CD14-positive monocyte (primary cell): ENCODE measurements at regions not wholly inside any gene's neighbourhood (a gene's known extent, or its start where the extent isn't known, plus 50 kb on each side); places are given as distances from the start of the nearest gene placed in this dataset.

Experiments
- DNase-seq, 3 donors: peaks; one replicate each; pipeline ENCODE4 v3.0.0-alpha.2; 2011 to 2022
- H2AFZ ChIP-seq: 2 replicates; pipeline ENCODE4 v1.6.0; 2012; ENCODE audit warnings: mild to moderate bottlenecking, low read depth, low read length, inconsistent platforms; ENCODE audit not compliant: insufficient read depth, poor library complexity, severe bottlenecking
- H3K27ac ChIP-seq, 2 donors: 1 replicate in 1 of 2; 2 replicates in 1 of 2; pipeline ENCODE4 v1.5.1; 2012 to 2013; ENCODE audit warnings: low read length in 2 of 2, control low read depth in 1 of 2, inconsistent platforms in 1 of 2, low read depth in 1 of 2, mild to moderate bottlenecking in 1 of 2
- H3K27me3 ChIP-seq, 2 donors: one replicate each; pipeline versions ENCODE4 v1.6.0 to v1.6.1; 2011 to 2013; ENCODE audit warnings: low read length in 2 of 2; ENCODE audit not compliant: control insufficient read depth in 2 of 2, insufficient read depth in 2 of 2
- H3K36me3 ChIP-seq, 2 donors: replicated peaks in 1 of 2; 1 replicate in 1 of 2; 2 replicates in 1 of 2; pipeline versions ENCODE4 v1.5.1 to v1.6.1; 2012 to 2013; ENCODE audit warnings: low read length in 2 of 2, control low read depth in 1 of 2, inconsistent platforms in 1 of 2, mild to moderate bottlenecking in 1 of 2; ENCODE audit not compliant: insufficient read depth in 2 of 2, control insufficient read depth in 1 of 2
- H3K4me1 ChIP-seq, 2 donors: 1 replicate in 1 of 2; 2 replicates in 1 of 2; pipeline versions ENCODE4 v1.5.1 to v1.6.1; 2012 to 2013; ENCODE audit warnings: low read length in 2 of 2, control low read depth in 1 of 2, inconsistent platforms in 1 of 2, mild to moderate bottlenecking in 1 of 2, moderate library complexity in 1 of 2; ENCODE audit not compliant: insufficient read depth in 2 of 2, control insufficient read depth in 1 of 2
- H3K4me2 ChIP-seq: replicated peaks from 2 replicates; pipeline ENCODE3; 2012; ENCODE audit warnings: low read length, moderate library complexity, mild to moderate bottlenecking; ENCODE audit not compliant: poor library complexity, severe bottlenecking; ENCODE audit errors: extremely low read depth
- H3K4me3 ChIP-seq, 3 experiments: fragments of 200-600 bp in 1 of 3; sonication (generic) in 1 of 3; replicated peaks in 1 of 3; 1 replicate in 2 of 3; 2 replicates in 1 of 3; pipeline ENCODE4 v1.5.1; 2011 to 2013; ENCODE audit warnings: low read length in 3 of 3, mild to moderate bottlenecking in 3 of 3, control low read depth in 2 of 3, low read depth in 2 of 3, inconsistent platforms in 1 of 3, moderate library complexity in 1 of 3
- H3K79me2 ChIP-seq: 2 replicates; pipeline ENCODE4 v1.6.0; 2012; ENCODE audit warnings: mild to moderate bottlenecking, control low read depth, inconsistent platforms, low read length, moderate library complexity; ENCODE audit not compliant: insufficient read depth
- H3K9ac ChIP-seq: 2 replicates; pipeline ENCODE4 v1.6.0; 2017; ENCODE audit warnings: low read length, mild to moderate bottlenecking; ENCODE audit not compliant: insufficient read depth, poor library complexity, severe bottlenecking
- H3K9me3 ChIP-seq, 2 donors: replicated peaks in 1 of 2; 1 replicate in 1 of 2; 2 replicates in 1 of 2; pipeline versions ENCODE4 v1.5.1 to v1.6.1; 2012 to 2013; ENCODE audit warnings: low read length in 2 of 2, control low read depth in 1 of 2; ENCODE audit not compliant: control insufficient read depth in 1 of 2, insufficient read depth in 1 of 2
- H4K20me1 ChIP-seq: 2 replicates; pipeline ENCODE4 v1.6.0; 2012; ENCODE audit warnings: mild to moderate bottlenecking, low read length, control low read depth, moderate library complexity; ENCODE audit not compliant: insufficient read depth
- H3K27ac Mint-ChIP-seq, 7 donors: one replicate each; pipeline ENCODE4 v1.8.0; 2020; ENCODE audit warnings: mild to moderate bottlenecking in 7 of 7, mixed read lengths in 7 of 7, moderate library complexity in 6 of 7, inconsistent platforms in 2 of 7
- H3K27me3 Mint-ChIP-seq, 3 donors: one replicate each; pipeline ENCODE4 v1.8.0; 2021 to 2022; ENCODE audit warnings: low read depth in 3 of 3, mild to moderate bottlenecking in 3 of 3, mixed read lengths in 3 of 3, moderate library complexity in 3 of 3, inconsistent platforms in 1 of 3
- H3K36me3 Mint-ChIP-seq, 2 donors: one replicate each; pipeline ENCODE4 v1.8.0; 2020; ENCODE audit warnings: mixed read lengths in 2 of 2, inconsistent platforms in 1 of 2, mild to moderate bottlenecking in 1 of 2
- H3K4me1 Mint-ChIP-seq: one replicate; pipeline ENCODE4 v1.8.0; 2020; ENCODE audit warnings: mild to moderate bottlenecking, mixed read lengths
- H3K4me3 Mint-ChIP-seq, 2 donors: one replicate each; pipeline ENCODE4 v1.8.0; 2020; ENCODE audit warnings: mild to moderate bottlenecking in 2 of 2, mixed read lengths in 2 of 2, moderate library complexity in 1 of 2
- H3K9me3 Mint-ChIP-seq, 7 donors: one replicate each; pipeline ENCODE4 v1.8.0; 2020 to 2022; ENCODE audit warnings: mixed read lengths in 7 of 7, mild to moderate bottlenecking in 6 of 7, moderate library complexity in 6 of 7, inconsistent platforms in 2 of 7
- WGBS: methylation state at CpG from one replicate; pipeline ENCODE4 v1.1.5; 2013; ENCODE audit warnings: missing lambda C conversion rate; ENCODE audit not compliant: insufficient coverage; 5-methylcytosine and 5-hydroxymethylcytosine counted together
- intact Hi-C, 2 donors: fragments of 100-400 bp; cut with micrococcal nuclease; formaldehyde crosslinking; loops; one replicate each; pipeline versions ENCODE4 v1.15.0 to v1.15.1; 2023
- TF ChIP-seq, protein P1 (sequence below): fragments of 200-600 bp; IDR thresholded peaks from one replicate; pipeline ENCODE4 v1.8.0; 2022; ENCODE audit warnings: antibody characterized with exemption, mild to moderate bottlenecking

DNA sequence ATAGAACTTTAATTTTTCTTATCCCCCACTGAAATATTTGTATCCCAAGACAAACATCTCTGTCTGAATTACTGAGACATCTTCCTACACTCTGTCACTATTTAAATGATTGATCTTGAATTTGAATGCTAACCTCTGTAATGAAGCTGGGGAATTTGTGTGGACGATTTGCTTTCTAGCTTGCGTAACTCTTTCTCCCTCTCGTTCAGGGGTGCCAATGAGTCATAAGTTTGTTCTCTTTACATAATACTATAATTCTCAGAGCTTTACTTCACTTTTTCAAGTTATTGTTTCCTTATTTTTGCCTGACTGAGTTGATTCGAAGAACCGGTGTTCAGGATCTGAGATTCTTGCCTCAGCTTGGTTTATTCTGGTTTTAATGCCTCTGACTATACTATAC is 783.3 kb upstream of the CADM2 start:
- Histone ChIP-seq H4K20me1 (no peaks in the 10 kb centered on the region), H3K36me3 (no peaks in the 10 kb centered on the region), H3K4me3 (no peak overlapping the region), H3K79me2 (no peaks in the 10 kb centered on the region), H2AFZ (no peak overlapping the region), H3K9ac (no peak overlapping the region), H3K4me1 (no peaks in the 10 kb centered on the region), H3K4me2 (no peak overlapping the region), H3K9me3 (peaks cover 5 to 9% of the 10 kb centered on the region in 2 donors), H3K27me3 (no peaks in the 10 kb centered on the region), H3K27ac (no peak overlapping the region)
- TF ChIP-seq, protein P1, sequence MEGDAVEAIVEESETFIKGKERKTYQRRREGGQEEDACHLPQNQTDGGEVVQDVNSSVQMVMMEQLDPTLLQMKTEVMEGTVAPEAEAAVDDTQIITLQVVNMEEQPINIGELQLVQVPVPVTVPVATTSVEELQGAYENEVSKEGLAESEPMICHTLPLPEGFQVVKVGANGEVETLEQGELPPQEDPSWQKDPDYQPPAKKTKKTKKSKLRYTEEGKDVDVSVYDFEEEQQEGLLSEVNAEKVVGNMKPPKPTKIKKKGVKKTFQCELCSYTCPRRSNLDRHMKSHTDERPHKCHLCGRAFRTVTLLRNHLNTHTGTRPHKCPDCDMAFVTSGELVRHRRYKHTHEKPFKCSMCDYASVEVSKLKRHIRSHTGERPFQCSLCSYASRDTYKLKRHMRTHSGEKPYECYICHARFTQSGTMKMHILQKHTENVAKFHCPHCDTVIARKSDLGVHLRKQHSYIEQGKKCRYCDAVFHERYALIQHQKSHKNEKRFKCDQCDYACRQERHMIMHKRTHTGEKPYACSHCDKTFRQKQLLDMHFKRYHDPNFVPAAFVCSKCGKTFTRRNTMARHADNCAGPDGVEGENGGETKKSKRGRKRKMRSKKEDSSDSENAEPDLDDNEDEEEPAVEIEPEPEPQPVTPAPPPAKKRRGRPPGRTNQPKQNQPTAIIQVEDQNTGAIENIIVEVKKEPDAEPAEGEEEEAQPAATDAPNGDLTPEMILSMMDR, result no peak
- DNase-seq, result no peak
- Mint-ChIP-seq H3K9me3 (peaks cover 0 to 4% (median 4%) of the 10 kb centered on the region in 7 donors), H3K4me1 (no peaks in the 10 kb centered on the region), H3K27me3 (no peaks in the 10 kb centered on the region), H3K27ac (no peak overlapping the region), H3K36me3 (no peaks in the 10 kb centered on the region), H3K4me3 (no peak overlapping the region)
- WGBS, result no CpG with 5 or more reads among the region's 5 CpGs
- intact Hi-C loops, result no loop called here

DNA sequence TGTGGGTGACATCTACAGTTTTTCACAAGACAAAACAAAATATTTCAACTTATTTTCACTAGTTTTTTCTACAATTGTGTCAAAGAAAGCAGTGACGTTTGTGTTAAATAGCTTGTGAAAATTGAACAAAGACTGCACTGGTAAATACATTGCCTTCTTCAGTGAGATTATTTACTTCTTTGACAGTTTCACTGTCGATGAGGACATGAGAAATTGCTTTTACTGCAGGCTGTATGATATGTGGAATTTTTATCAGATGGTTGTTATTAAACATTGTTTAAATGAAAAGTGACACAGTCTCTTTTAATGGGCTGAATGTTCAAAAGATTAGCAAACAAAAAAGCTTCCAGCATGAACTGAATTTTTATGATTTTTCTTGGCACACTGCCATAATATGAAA is 773.9 kb upstream of the CADM2 start:
- Histone ChIP-seq H3K36me3 (no peaks in the 10 kb centered on the region), H3K27me3 (no peaks in the 10 kb centered on the region), H3K9ac (no peak overlapping the region), H3K4me1 (no peaks in the 10 kb centered on the region), H4K20me1 (no peaks in the 10 kb centered on the region), H2AFZ (no peak overlapping the region), H3K4me3 (no peak overlapping the region), H3K27ac (no peak overlapping the region), H3K4me2 (no peak overlapping the region), H3K9me3 (peaks cover 13 to 22% of the 10 kb centered on the region in 2 donors), H3K79me2 (no peaks in the 10 kb centered on the region)
- Mint-ChIP-seq H3K36me3 (no peaks in the 10 kb centered on the region), H3K4me1 (no peaks in the 10 kb centered on the region), H3K27ac (no peak overlapping the region), H3K9me3 (peaks cover 2 to 11% (median 7%) of the 10 kb centered on the region in 7 donors), H3K27me3 (no peaks in the 10 kb centered on the region), H3K4me3 (no peak overlapping the region)
- DNase-seq, result no peak
- no CpG with 5 or more reads among the region's 2 CpGs for WGBS
- intact Hi-C loops, result no loop called here
- TF ChIP-seq, protein P1, result no peak
